Stimulated activated CD4-positive, alpha-beta T cell treated with anti-CD3 and anti-CD28 coated beads, Interleukin-4, amount 100 ng/mL, for 24 hours (primary cell): ENCODE measurements at regions not wholly inside any gene's neighbourhood (a gene's known extent, or its start where the extent isn't known, plus 50 kb on each side); places are given as distances from the start of the nearest gene placed in this dataset.
"Not testable (repeated sequence)": the region's sequence is repeated elsewhere in the genome, so short reads cannot be mapped to it uniquely, and the experiment has no call there.

Experiments used
- DNase-seq: peaks from one replicate; pipeline ENCODE4 v3.0.0-alpha.2; 2020

GRCh38 chr6:145090801-145091585, 644.3 kb downstream of the EPM2A start:
- no peak for DNase-seq

GRCh38 chr6:145091586-145092142, 643.7 kb downstream of the EPM2A start:
- DNase-seq, result no peak

GRCh38 chr6:145092554-145092953, 642.8 kb downstream of the EPM2A start:
- no peak for DNase-seq

- no peak for DNase-seq
Observed at GRCh38 chr6:145093226-145093625, 642.1 kb downstream of the EPM2A start.

GRCh38 chr6:145096846-145097245, 638.5 kb downstream of the EPM2A start:
- no peak for DNase-seq

- not testable (repeated sequence) for DNase-seq
Observed at GRCh38 chr6:145098127-145098526, 637.2 kb downstream of the EPM2A start.

- no peak for DNase-seq
Observed at GRCh38 chr6:145099713-145100112, 635.6 kb downstream of the EPM2A start.

GRCh38 chr6:145110109-145110508, 625.2 kb downstream of the EPM2A start:
- DNase-seq, result no peak

GRCh38 chr6:145111407-145111806, 623.9 kb downstream of the EPM2A start:
- not testable (repeated sequence) for DNase-seq

- DNase-seq, result no peak
Observed at GRCh38 chr6:145112711-145113148, 622.6 kb downstream of the EPM2A start.

GRCh38 chr6:145115638-145116037, 619.7 kb downstream of the EPM2A start:
- no peak for DNase-seq

GRCh38 chr6:145116591-145117178, 618.6 kb downstream of the EPM2A start:
- no peak for DNase-seq

GRCh38 chr6:145118224-145118623, 617.1 kb downstream of the EPM2A start:
- DNase-seq, result no peak

GRCh38 chr6:145119081-145119480, 616.2 kb downstream of the EPM2A start:
- no peak for DNase-seq

GRCh38 chr6:145132709-145133108, 602.6 kb downstream of the EPM2A start:
- DNase-seq, result no peak

- DNase-seq, result no peak
Observed at GRCh38 chr6:145135702-145136101, 599.6 kb downstream of the EPM2A start.

GRCh38 chr6:145137425-145137824, 597.9 kb downstream of the EPM2A start:
- DNase-seq, result no peak

GRCh38 chr6:145138469-145139139, 596.7 kb downstream of the EPM2A start:
- DNase-seq, result no peak

GRCh38 chr6:145139140-145139850, 596.0 kb downstream of the EPM2A start:
- no peak for DNase-seq

GRCh38 chr6:145139895-145140294, 595.4 kb downstream of the EPM2A start:
- no peak for DNase-seq

GRCh38 chr6:145141572-145141971, 593.7 kb downstream of the EPM2A start:
- DNase-seq, result no peak

GRCh38 chr6:145142958-145143357, 592.4 kb downstream of the EPM2A start:
- no peak for DNase-seq

- no peak for DNase-seq
Observed at GRCh38 chr6:145143379-145143778, 591.9 kb downstream of the EPM2A start.
